ENCODE measurements at regions not wholly inside any gene's neighbourhood (a gene's known extent, or its start where the extent isn't known, plus 50 kb on each side); places are given as distances from the start of the nearest gene placed in this dataset.

DNA sequence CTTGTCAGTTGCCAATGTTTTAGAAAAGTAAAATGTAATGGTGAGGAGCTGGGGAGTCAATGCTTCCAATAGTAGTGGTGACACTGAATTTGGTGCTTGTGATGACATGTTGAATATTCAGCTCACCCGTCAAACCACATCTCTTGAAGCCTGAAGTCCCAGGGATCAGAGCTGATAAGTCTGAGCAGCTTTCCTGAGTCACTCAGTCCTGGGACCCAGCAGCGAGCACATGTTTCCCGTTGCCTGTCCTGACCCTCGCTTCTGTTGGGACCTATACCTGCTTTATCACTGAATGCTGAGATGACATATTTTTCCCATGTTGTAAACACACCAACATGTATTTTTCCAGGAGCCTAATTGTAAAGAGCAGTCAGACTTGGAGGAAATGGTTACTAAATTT, 693.6 kb downstream of the QKI start:
- in situ Hi-C loops (cut with MboI; ENCODE audit: low sequenced_read_pairs), result no loop called here
- ChIA-PET CTCF (no interaction called here), POLR2A (ENCODE audit: unreplicated experiment) (interaction anchor here (0.6 kb wide), 1 partner anchor 1195 kb away, joined by 4 read pairs; no protein-coding TSS in a partner anchor)
- no peak overlapping the region for H3K56ac ChIP-seq (ENCODE audit: extremely low read depth, insufficient read depth, low read length)
- H4K20me1 ChIP-seq (ENCODE audit: insufficient read depth, low read length), result no peaks in the 10 kb centered on the region
- WGBS, 2 experiments (ENCODE audit: extremely low coverage in 2 of 2, insufficient read length in 1 of 2), result 0% methylated on average over 2 of the region's 4 CpGs; no CpG with 5 or more reads in 1 of the 2 experiments
- H3K4ac ChIP-seq (ENCODE audit: low read depth, low read length), result no peak overlapping the region
- no peaks in the 10 kb centered on the region for H3K27me3 ChIP-seq (ENCODE audit: control insufficient read depth, insufficient read depth, low read length)
- no peak overlapping the region for H3K18ac ChIP-seq (ENCODE audit: low read depth, low read length)
- no peak overlapping the region for H4K91ac ChIP-seq (ENCODE audit: insufficient read depth, low read depth, low read length)
- dilution Hi-C loops (cut with HindIII; ENCODE audit: low sequenced_read_pairs, unreplicated experiment), result no loop called here
- no peak for DNase-seq
- no peak overlapping the region for H2BK5ac ChIP-seq (ENCODE audit: low read depth, low read length, poor library complexity, severe bottlenecking)
- H3K4me1 ChIP-seq (ENCODE audit: control insufficient read depth, insufficient read depth, low read length), result no peaks in the 10 kb centered on the region
- H3K14ac ChIP-seq (replicated peaks; ENCODE audit: low read depth, low read length), result no peak overlapping the region
- H2AK9ac ChIP-seq (replicated peaks; ENCODE audit: low read depth, low read length, poor library complexity), result no peak overlapping the region
- no peak overlapping the region for H3K4me3 ChIP-seq (ENCODE audit: insufficient read depth, low read depth, low read length)
- peaks cover 32% of the 10 kb centered on the region for H3K9me3 ChIP-seq (ENCODE audit: control insufficient read depth, insufficient read depth, low read length)
- H2BK120ac ChIP-seq (ENCODE audit: low read depth, low read length), result no peak overlapping the region
- no TSS peak for BruUV-seq (replicated peaks)
- intact Hi-C loops (cut with micrococcal nuclease), result no loop called here
- H3K79me1 ChIP-seq (ENCODE audit: low read depth in 1 of 2, low read length in 2 of 2), result no peaks in the 10 kb centered on the region
- no peak overlapping the region for H3K4me2 ChIP-seq (ENCODE audit: low read depth, low read length)
- TF ChIP-seq BHLHE40 (IDR thresholded peaks at IDR 0.05; ENCODE audit: low read depth, low read length), result no peak
- TF ChIP-seq CEBPB (IDR thresholded peaks at IDR 0.05; ENCODE audit: low read depth, low read length), result no peak
- TF ChIP-seq RCOR1 (IDR thresholded peaks at IDR 0.05; ENCODE audit: insufficient replicate concordance, low read length), result no peak
- TF ChIP-seq, protein P1, sequence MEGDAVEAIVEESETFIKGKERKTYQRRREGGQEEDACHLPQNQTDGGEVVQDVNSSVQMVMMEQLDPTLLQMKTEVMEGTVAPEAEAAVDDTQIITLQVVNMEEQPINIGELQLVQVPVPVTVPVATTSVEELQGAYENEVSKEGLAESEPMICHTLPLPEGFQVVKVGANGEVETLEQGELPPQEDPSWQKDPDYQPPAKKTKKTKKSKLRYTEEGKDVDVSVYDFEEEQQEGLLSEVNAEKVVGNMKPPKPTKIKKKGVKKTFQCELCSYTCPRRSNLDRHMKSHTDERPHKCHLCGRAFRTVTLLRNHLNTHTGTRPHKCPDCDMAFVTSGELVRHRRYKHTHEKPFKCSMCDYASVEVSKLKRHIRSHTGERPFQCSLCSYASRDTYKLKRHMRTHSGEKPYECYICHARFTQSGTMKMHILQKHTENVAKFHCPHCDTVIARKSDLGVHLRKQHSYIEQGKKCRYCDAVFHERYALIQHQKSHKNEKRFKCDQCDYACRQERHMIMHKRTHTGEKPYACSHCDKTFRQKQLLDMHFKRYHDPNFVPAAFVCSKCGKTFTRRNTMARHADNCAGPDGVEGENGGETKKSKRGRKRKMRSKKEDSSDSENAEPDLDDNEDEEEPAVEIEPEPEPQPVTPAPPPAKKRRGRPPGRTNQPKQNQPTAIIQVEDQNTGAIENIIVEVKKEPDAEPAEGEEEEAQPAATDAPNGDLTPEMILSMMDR (conservative IDR thresholded peaks at IDR 0.05; ENCODE audit: low read depth, low read length), result no peak
- no peaks in the 10 kb centered on the region for H3K36me3 ChIP-seq (ENCODE audit: control insufficient read depth, insufficient read depth, low read length)
- H4K5ac ChIP-seq (ENCODE audit: low read depth, low read length), result no peak overlapping the region
- H3K27ac ChIP-seq (ENCODE audit: insufficient read depth, low read length), result no peak overlapping the region
- H4K8ac ChIP-seq (ENCODE audit: low read depth in 2 of 2, low read length in 2 of 2), result no peak overlapping the region
- H3K9ac ChIP-seq (ENCODE audit: low read depth, low read length), result no peak overlapping the region
- H2AK5ac ChIP-seq (ENCODE audit: low read depth, low read length), result no peak overlapping the region
- no peak overlapping the region for H3K23ac ChIP-seq (ENCODE audit: low read depth, low read length)
- no peak overlapping the region for H2AFZ ChIP-seq (replicated peaks; ENCODE audit: low read length, poor library complexity)
- H2BK15ac ChIP-seq (ENCODE audit: low read depth, low read length), result no peak overlapping the region
- H2BK20ac ChIP-seq (ENCODE audit: low read depth, low read length), result no peak overlapping the region
- no peaks in the 10 kb centered on the region for H3K9me1 ChIP-seq (ENCODE audit: insufficient read depth, low read length)
- no peak for ATAC-seq (ENCODE audit: low read depth)

All from IMR-90 (cell line).